GM12891 (cell line): ENCODE measurements at regions not wholly inside any gene's neighbourhood (a gene's known extent, or its start where the extent isn't known, plus 50 kb on each side); places are given as distances from the start of the nearest gene placed in this dataset.

Experiments
- PAX5 ChIP-seq: IDR thresholded peaks from 2 replicates; pipeline ENCODE4 v1.6.1; 2011; ENCODE audit warnings: low read length, moderate library complexity, mild to moderate bottlenecking; ENCODE audit not compliant: insufficient read depth, severe bottlenecking
- POLR2A ChIP-seq: IDR thresholded peaks from 2 replicates; pipeline ENCODE4 v1.6.1; 2011; ENCODE audit warnings: low read depth, low read length, control low read depth
- POLR2AphosphoS5 ChIP-seq: IDR thresholded peaks from 2 replicates; pipeline ENCODE4 v1.6.1; 2011; ENCODE audit warnings: low read depth, low read length, control low read depth
- POU2F2 ChIP-seq: IDR thresholded peaks from 2 replicates; pipeline ENCODE4 v1.6.1; 2011; ENCODE audit warnings: low read depth, mild to moderate bottlenecking, control low read depth, low read length, moderate library complexity
- SPI1 ChIP-seq: IDR thresholded peaks from 2 replicates; pipeline ENCODE4 v1.6.1; 2011; ENCODE audit warnings: low read depth, low read length, control low read depth
- TAF1 ChIP-seq: IDR thresholded peaks from 2 replicates; pipeline ENCODE4 v1.6.1; 2011; ENCODE audit warnings: low read depth, low read length, control low read depth

DNA sequence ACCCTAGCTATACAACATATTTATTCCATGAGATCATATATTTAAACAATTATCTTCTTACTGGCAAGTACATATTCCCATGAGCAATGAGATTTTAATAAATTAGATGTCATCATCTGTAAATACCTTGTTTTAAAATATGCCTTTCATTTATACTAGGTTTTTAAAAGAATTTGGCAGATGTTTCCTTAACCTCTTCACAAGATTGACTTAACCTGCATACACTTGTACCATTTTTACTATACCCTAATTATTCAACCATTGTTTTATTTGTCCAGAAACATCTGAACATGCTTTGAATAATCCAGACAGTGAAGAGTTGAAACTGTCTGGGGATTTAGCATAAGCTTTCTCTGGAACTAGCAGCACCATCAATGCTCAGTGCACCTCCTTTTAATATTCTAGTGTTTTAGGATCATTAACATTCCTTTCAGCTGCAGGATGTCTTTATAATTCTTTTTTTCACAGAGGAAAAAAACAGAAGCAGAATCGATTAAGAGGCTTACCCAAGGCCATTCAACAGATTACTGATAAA is 188.0 kb upstream of the TENT5A start:
- TF ChIP-seq PAX5 (no peak), TAF1 (no peak), POLR2A (no peak), POLR2AphosphoS5 (no peak), POU2F2 (no peak), SPI1 (no peak)
